Lower leg skin (tissue), 3 donors: ENCODE measurements at regions not wholly inside any gene's neighbourhood (a gene's known extent, or its start where the extent isn't known, plus 50 kb on each side); places are given as distances from the start of the nearest gene placed in this dataset.

Experiments used
- POLR2A ChIP-seq, 2 donors: fragments of 450-650 bp; IDR thresholded peaks; one replicate each; pipeline ENCODE4 v1.6.1; 2016 to 2017; ENCODE audit warnings: antibody characterized with exemption in 2 of 2, mild to moderate bottlenecking in 1 of 2, moderate library complexity in 1 of 2
- TF ChIP-seq, protein P1 (sequence below), 3 donors: fragments of 450-650 bp; IDR thresholded peaks; one replicate each; pipeline ENCODE4 v1.5.1; 2016; ENCODE audit warnings: antibody characterized with exemption in 3 of 3, mild to moderate bottlenecking in 3 of 3, moderate library complexity in 2 of 3

DNA sequence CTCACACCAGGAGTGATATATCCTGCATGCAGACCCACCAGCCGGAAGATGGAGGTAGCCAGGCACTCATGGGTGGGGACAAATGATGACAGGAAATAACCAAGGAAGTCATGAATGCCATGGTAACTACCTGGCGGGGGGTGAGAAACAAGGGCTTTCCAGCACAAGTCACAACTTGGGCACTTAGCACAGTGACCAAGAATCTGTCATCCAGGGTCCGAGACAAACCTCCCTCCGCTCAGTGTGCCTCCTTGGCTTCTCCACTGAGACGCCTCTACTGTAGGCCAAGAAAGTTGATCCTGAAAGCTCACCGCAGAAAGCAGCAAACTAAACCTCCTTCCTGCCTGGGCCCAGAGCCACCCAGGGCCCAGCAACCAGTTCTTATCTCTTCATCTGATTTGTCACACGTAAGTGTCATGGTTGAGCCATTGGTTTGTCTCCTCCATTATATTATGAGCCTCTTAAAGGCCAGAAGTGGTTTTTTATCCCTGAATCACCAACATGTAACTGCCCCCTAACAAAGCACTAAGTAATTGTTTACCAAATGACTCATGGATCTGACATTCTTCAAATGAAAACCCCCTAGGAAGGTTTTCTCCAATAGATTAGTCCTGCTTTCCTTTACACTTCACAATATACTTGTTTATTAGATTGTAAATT lies 84.3 kb upstream of the TAB2 start:
- no peak for TF ChIP-seq POLR2A (IDR thresholded peaks at IDR 0.05)
- TF ChIP-seq, protein P1, sequence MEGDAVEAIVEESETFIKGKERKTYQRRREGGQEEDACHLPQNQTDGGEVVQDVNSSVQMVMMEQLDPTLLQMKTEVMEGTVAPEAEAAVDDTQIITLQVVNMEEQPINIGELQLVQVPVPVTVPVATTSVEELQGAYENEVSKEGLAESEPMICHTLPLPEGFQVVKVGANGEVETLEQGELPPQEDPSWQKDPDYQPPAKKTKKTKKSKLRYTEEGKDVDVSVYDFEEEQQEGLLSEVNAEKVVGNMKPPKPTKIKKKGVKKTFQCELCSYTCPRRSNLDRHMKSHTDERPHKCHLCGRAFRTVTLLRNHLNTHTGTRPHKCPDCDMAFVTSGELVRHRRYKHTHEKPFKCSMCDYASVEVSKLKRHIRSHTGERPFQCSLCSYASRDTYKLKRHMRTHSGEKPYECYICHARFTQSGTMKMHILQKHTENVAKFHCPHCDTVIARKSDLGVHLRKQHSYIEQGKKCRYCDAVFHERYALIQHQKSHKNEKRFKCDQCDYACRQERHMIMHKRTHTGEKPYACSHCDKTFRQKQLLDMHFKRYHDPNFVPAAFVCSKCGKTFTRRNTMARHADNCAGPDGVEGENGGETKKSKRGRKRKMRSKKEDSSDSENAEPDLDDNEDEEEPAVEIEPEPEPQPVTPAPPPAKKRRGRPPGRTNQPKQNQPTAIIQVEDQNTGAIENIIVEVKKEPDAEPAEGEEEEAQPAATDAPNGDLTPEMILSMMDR (IDR thresholded peaks at IDR 0.05), result no peak
